ENCODE measurements at regions not wholly inside any gene's neighbourhood (a gene's known extent, or its start where the extent isn't known, plus 50 kb on each side); places are given as distances from the start of the nearest gene placed in this dataset.

DNA sequence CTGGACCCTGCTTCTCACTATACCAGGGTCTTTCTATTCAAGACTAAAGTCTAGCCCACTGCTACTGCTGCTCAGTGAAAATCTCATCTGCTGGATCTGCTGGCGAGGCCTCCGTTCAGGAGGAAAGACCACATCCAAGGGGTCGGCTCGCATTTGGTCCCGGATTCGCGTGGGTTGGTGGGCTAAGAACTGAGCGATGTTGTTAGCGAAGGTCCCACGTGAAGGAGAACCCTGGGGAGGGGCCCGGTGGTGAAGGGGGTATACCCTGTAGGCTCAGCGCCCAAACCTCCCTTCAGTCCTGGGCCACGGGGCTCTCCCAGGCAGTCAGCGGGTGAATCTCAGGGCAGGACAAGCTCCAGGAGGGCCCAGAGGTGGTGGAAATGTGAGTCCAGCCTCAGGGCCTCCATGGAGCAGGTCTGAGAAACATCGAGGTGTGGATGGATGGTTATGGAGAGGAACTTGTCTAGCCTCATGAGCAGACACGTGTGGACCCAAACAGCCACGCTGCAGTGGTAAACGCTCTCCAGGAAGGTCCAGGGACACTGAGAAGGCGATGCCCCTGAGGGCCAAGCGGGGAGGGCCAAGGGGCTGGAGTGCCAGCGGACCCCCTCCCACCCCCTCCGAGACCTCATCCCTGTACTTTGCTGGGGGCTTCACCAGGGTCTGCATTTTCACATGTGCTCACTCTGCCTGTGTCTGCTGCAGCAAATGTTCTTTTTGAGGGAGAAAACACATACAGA is 152.3 kb downstream of the CTTN start:
- no peak for TF ChIP-seq EP300 (IDR thresholded peaks at IDR 0.05; ENCODE audit: borderline replicate concordance)
- no peak for TF ChIP-seq CREB1 (IDR thresholded peaks at IDR 0.05; ENCODE audit: low read depth)
- no peak for TF ChIP-seq CEBPB (IDR thresholded peaks at IDR 0.05)
- no peak for TF ChIP-seq RAD21 (IDR thresholded peaks at IDR 0.05; ENCODE audit: low read depth)
- TF ChIP-seq, protein P1, sequence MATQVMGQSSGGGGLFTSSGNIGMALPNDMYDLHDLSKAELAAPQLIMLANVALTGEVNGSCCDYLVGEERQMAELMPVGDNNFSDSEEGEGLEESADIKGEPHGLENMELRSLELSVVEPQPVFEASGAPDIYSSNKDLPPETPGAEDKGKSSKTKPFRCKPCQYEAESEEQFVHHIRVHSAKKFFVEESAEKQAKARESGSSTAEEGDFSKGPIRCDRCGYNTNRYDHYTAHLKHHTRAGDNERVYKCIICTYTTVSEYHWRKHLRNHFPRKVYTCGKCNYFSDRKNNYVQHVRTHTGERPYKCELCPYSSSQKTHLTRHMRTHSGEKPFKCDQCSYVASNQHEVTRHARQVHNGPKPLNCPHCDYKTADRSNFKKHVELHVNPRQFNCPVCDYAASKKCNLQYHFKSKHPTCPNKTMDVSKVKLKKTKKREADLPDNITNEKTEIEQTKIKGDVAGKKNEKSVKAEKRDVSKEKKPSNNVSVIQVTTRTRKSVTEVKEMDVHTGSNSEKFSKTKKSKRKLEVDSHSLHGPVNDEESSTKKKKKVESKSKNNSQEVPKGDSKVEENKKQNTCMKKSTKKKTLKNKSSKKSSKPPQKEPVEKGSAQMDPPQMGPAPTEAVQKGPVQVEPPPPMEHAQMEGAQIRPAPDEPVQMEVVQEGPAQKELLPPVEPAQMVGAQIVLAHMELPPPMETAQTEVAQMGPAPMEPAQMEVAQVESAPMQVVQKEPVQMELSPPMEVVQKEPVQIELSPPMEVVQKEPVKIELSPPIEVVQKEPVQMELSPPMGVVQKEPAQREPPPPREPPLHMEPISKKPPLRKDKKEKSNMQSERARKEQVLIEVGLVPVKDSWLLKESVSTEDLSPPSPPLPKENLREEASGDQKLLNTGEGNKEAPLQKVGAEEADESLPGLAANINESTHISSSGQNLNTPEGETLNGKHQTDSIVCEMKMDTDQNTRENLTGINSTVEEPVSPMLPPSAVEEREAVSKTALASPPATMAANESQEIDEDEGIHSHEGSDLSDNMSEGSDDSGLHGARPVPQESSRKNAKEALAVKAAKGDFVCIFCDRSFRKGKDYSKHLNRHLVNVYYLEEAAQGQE (IDR thresholded peaks at IDR 0.05; ENCODE audit: low read depth): no peak
- no peak for TF ChIP-seq TAF1 (IDR thresholded peaks at IDR 0.05; ENCODE audit: low read depth)
- TF ChIP-seq FOXM1 (IDR thresholded peaks at IDR 0.05; ENCODE audit: borderline replicate concordance, low read depth): no peak
